ENCODE measurements at regions not wholly inside any gene's neighbourhood (a gene's known extent, or its start where the extent isn't known, plus 50 kb on each side); places are given as distances from the start of the nearest gene placed in this dataset.
A peak's percentile ranks its signal among the peaks of the same experiment; 100 is the strongest.

DNA sequence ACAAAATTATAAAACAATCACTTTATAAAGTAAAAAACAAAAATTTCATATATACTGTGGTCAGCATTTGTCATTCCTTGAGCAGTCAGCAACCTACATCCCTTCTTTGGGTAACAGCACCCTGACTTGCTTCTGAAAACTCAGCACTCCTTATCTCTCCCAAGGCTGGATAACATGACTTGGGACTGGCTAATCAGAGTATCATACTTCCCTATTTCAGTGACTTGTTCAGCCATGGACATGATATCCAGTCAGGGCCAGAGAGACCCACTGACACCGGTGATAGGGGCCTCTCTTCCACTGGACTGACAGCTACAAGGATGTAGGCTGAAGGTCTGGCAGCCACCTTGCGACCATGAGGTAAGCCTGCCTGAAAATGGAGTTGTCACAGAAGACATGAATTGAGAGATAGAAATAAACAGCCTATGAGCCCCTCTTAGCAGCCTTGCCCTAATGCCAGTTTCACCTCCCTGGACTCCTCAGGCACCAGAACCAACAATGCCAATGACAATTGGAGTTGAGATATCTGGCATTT lies 84.4 kb upstream of the NEBL start:
- FAIRE-seq (no peak), DNase-seq (no peak)
- peaks cover 0 to 13% (median 0%) of the 10 kb centered on the region in 3 donors for H3K4me1 ChIP-seq (ENCODE audit: control insufficient read depth in 3 of 3, insufficient read depth in 2 of 3, low read depth in 1 of 3, low read length in 2 of 3)
- 85 to 95% (median 95%) methylated on average over 2 of the region's 2 CpGs for WGBS, 3 donors
- H3K9me3 ChIP-seq (ENCODE audit: control insufficient read depth in 2 of 2, insufficient read depth in 1 of 2, low read depth in 1 of 2, low read length in 1 of 2): no peaks in the 10 kb centered on the region
- no peaks in the 10 kb centered on the region for H3K36me3 ChIP-seq (ENCODE audit: control insufficient read depth in 3 of 3, insufficient read depth in 2 of 3, low read depth in 1 of 3, low read length in 3 of 3)
- no peak overlapping the region for H3K27ac ChIP-seq (ENCODE audit: low read depth in 1 of 3, low read length in 2 of 3)
- H3K27me3 ChIP-seq (ENCODE audit: control insufficient read depth in 3 of 3, insufficient read depth in 3 of 3, low read length in 3 of 3): no peaks in the 10 kb centered on the region
- no peak overlapping the region for H3K4me3 ChIP-seq (ENCODE audit: low read depth in 1 of 3, low read length in 3 of 3)

DNA sequence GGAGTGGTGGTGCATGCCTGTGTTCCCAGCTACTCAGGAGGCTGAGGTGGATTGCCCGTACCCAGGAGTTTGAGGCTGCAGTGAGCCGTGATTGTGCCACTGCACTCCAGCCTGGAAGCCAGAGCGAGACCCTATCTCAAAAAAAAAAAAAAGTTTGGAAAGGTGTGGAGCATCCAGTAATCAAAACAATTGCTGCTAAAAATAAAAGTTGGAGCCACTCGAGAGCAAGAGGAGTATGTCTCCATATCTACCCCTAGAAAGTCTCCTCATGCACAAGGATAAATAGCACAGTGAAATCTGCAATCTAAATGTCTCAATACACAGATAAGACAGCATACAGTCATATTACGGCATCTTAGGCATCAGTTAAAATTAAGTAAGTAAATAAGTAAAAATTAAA lies 81.5 kb upstream of the NEBL start:
- Histone ChIP-seq H3K4me1 (ENCODE audit: control insufficient read depth in 3 of 3, insufficient read depth in 2 of 3, low read depth in 1 of 3, low read length in 2 of 3) (peaks cover 0 to 9% (median 0%) of the 10 kb centered on the region in 3 donors), H3K27ac (ENCODE audit: low read depth in 1 of 3, low read length in 2 of 3) (no peak overlapping the region), H3K9me3 (ENCODE audit: control insufficient read depth in 2 of 2, insufficient read depth in 1 of 2, low read depth in 1 of 2, low read length in 1 of 2) (no peaks in the 10 kb centered on the region), H3K4me3 (ENCODE audit: low read depth in 1 of 3, low read length in 3 of 3) (no peak overlapping the region), H3K27me3 (ENCODE audit: control insufficient read depth in 3 of 3, insufficient read depth in 3 of 3, low read length in 3 of 3) (no peaks in the 10 kb centered on the region), H3K36me3 (ENCODE audit: control insufficient read depth in 3 of 3, insufficient read depth in 2 of 3, low read depth in 1 of 3, low read length in 3 of 3) (no peaks in the 10 kb centered on the region)
- no peak for DNase-seq
- WGBS, 3 donors: 89 to 90% (median 89%) methylated on average over 5 of the region's 5 CpGs
- FAIRE-seq: no peak

DNA sequence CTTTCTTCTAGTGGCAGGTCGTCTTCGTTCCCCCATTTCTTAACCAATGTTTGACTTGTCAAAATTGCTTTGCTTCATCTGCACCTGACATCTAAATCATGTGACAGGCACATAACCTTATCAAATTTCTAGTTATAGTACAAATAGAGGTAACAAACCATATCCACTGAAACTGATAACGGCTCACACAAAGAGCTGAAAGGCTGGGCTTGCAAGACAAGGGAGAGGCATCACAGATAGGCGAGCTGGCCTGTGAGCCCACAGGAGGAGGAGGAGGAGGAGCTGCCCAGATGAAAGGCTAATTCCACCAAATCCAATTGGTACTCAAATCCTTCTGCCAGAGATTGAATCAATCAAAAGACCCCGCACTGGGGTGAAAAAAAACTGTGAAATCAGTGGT lies 80.2 kb upstream of the NEBL start:
- no peak overlapping the region for H3K27ac ChIP-seq (ENCODE audit: low read depth in 1 of 3, low read length in 2 of 3)
- H3K4me1 ChIP-seq (ENCODE audit: control insufficient read depth in 3 of 3, insufficient read depth in 2 of 3, low read depth in 1 of 3, low read length in 2 of 3): peaks cover 0 to 9% (median 0%) of the 10 kb centered on the region in 3 donors
- DNase-seq: peak; percentile 19 to 21
- no peaks in the 10 kb centered on the region for H3K36me3 ChIP-seq (ENCODE audit: control insufficient read depth in 3 of 3, insufficient read depth in 2 of 3, low read depth in 1 of 3, low read length in 3 of 3)
- H3K9me3 ChIP-seq (ENCODE audit: control insufficient read depth in 2 of 2, insufficient read depth in 1 of 2, low read depth in 1 of 2, low read length in 1 of 2): no peaks in the 10 kb centered on the region
- no peak overlapping the region for H3K4me3 ChIP-seq (ENCODE audit: low read depth in 1 of 3, low read length in 3 of 3)
- WGBS, 3 donors: 14 to 55% (median 23%) methylated on average over 5 of the region's 5 CpGs
- no peaks in the 10 kb centered on the region for H3K27me3 ChIP-seq (ENCODE audit: control insufficient read depth in 3 of 3, insufficient read depth in 3 of 3, low read length in 3 of 3)
- no peak for FAIRE-seq

DNA sequence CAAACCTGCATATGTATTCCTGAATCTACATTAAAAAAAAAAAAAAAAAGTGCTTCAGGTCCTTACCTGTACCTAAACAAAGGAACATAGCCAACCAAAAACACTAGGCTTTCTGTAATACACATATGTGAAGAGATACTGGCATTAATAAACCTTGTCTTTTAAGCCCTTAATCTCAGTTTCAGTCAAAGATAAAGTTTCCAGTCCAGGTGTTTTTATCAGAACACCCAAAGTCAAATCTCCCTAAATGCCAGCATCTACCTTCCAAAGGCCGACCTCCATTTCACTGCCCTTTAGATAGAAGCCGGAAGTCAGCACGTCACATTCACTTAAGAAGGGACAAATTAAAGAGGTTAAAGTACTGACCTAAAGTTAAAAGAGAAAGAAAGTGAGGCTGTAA lies 79.8 kb upstream of the NEBL start:
- no peaks in the 10 kb centered on the region for H3K36me3 ChIP-seq (ENCODE audit: control insufficient read depth in 3 of 3, insufficient read depth in 2 of 3, low read depth in 1 of 3, low read length in 3 of 3)
- FAIRE-seq (no peak), DNase-seq (peak; percentile 6 to 15)
- peaks cover 0 to 9% (median 0%) of the 10 kb centered on the region in 3 donors for H3K4me1 ChIP-seq (ENCODE audit: control insufficient read depth in 3 of 3, insufficient read depth in 2 of 3, low read depth in 1 of 3, low read length in 2 of 3)
- H3K4me3 ChIP-seq (ENCODE audit: low read depth in 1 of 3, low read length in 3 of 3): no peak overlapping the region
- WGBS, 3 donors: 16 to 65% (median 18%) methylated on average over 3 of the region's 3 CpGs
- no peak overlapping the region for H3K27ac ChIP-seq (ENCODE audit: low read depth in 1 of 3, low read length in 2 of 3)
- no peaks in the 10 kb centered on the region for H3K27me3 ChIP-seq (ENCODE audit: control insufficient read depth in 3 of 3, insufficient read depth in 3 of 3, low read length in 3 of 3)
- no peaks in the 10 kb centered on the region for H3K9me3 ChIP-seq (ENCODE audit: control insufficient read depth in 2 of 2, insufficient read depth in 1 of 2, low read depth in 1 of 2, low read length in 1 of 2)

DNA sequence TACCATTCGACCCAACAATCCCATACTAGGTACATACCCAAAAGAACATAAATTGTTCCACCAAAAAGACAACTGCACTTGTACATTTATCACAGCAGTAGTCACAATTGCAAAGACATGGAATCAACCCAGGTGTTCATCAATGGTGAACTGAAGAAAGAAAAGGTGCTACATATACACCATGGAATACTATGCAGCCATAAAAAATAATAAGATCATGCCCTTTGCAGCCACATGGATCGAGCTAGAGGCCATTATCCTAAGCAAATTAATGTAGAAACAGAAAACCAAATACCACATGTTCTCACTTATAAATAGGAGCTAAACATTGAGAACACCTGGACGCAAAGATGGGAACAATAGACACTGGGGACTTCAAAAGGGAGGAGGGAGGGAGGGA lies 79.3 kb upstream of the NEBL start:
- 82 to 91% (median 87%) methylated on average over 3 of the region's 3 CpGs for WGBS, 3 donors
- no peak overlapping the region for H3K4me3 ChIP-seq (ENCODE audit: low read depth in 1 of 3, low read length in 3 of 3)
- FAIRE-seq (no peak), DNase-seq (no peak)
- H3K9me3 ChIP-seq (ENCODE audit: control insufficient read depth in 2 of 2, insufficient read depth in 1 of 2, low read depth in 1 of 2, low read length in 1 of 2): no peaks in the 10 kb centered on the region
- H3K27ac ChIP-seq (ENCODE audit: low read depth in 1 of 3, low read length in 2 of 3): no peak overlapping the region
- H3K27me3 ChIP-seq (ENCODE audit: control insufficient read depth in 3 of 3, insufficient read depth in 3 of 3, low read length in 3 of 3): no peaks in the 10 kb centered on the region
- H3K4me1 ChIP-seq (ENCODE audit: control insufficient read depth in 3 of 3, insufficient read depth in 2 of 3, low read depth in 1 of 3, low read length in 2 of 3): peaks cover 0 to 9% (median 0%) of the 10 kb centered on the region in 3 donors
- H3K36me3 ChIP-seq (ENCODE audit: control insufficient read depth in 3 of 3, insufficient read depth in 2 of 3, low read depth in 1 of 3, low read length in 3 of 3): no peaks in the 10 kb centered on the region

DNA sequence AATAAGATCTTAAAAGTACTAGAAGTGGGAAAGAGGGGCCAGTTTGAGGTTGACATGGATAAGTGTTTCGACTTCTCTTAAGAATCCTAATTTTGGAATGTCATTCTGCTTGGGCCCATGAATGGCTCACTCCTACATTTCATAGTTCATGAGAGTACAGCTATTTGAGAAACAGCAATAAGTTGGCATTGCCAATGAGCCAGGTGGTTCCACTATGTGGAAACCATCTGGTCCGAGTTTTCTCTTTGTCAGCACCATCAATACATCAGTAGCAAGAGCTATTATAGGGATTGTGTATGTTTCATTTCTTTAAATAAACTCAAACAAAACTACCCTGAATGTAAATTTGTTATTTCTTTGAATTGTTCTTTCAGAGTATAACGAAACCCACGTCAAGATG lies 78.1 kb upstream of the NEBL start:
- Histone ChIP-seq H3K36me3 (ENCODE audit: control insufficient read depth in 3 of 3, insufficient read depth in 2 of 3, low read depth in 1 of 3, low read length in 3 of 3) (no peaks in the 10 kb centered on the region), H3K27ac (ENCODE audit: low read depth in 1 of 3, low read length in 2 of 3) (no peak overlapping the region), H3K4me1 (ENCODE audit: control insufficient read depth in 3 of 3, insufficient read depth in 2 of 3, low read depth in 1 of 3, low read length in 2 of 3) (peaks cover 0 to 9% (median 0%) of the 10 kb centered on the region in 3 donors), H3K27me3 (ENCODE audit: control insufficient read depth in 3 of 3, insufficient read depth in 3 of 3, low read length in 3 of 3) (no peaks in the 10 kb centered on the region), H3K4me3 (ENCODE audit: low read depth in 1 of 3, low read length in 3 of 3) (no peak overlapping the region), H3K9me3 (ENCODE audit: control insufficient read depth in 2 of 2, insufficient read depth in 1 of 2, low read depth in 1 of 2, low read length in 1 of 2) (no peaks in the 10 kb centered on the region)
- no peak for DNase-seq
- WGBS, 3 donors: 85 to 95% (median 86%) methylated on average over 4 of the region's 4 CpGs
- no peak for FAIRE-seq

DNA sequence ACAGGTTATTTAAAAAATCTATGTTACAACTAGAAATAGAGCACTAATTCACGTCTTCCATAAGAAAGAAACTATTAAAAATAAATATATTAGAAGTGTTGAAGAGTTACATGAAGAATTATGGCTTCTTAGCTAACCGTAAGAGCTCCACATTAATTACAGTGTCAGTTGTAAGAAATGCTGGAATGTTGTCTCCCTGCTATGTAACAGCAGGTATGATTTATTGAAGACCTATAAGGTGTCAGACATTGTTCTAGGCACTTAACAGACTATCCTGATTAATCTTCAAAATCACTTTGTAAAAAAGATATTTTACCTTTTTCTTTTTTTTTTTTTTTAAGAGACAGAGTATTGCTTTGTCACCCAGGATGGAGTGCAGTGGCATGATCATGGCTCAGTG lies 75.8 kb upstream of the NEBL start:
- H3K27ac ChIP-seq (ENCODE audit: low read depth in 1 of 3, low read length in 2 of 3): no peak overlapping the region
- 78 to 91% (median 86%) methylated on average over 2 of the region's 2 CpGs for WGBS, 3 donors
- DNase-seq (no peak), FAIRE-seq (no peak)
- peaks cover 0 to 9% (median 0%) of the 10 kb centered on the region in 3 donors for H3K4me1 ChIP-seq (ENCODE audit: control insufficient read depth in 3 of 3, insufficient read depth in 2 of 3, low read depth in 1 of 3, low read length in 2 of 3)
- H3K9me3 ChIP-seq (ENCODE audit: control insufficient read depth in 2 of 2, insufficient read depth in 1 of 2, low read depth in 1 of 2, low read length in 1 of 2): no peaks in the 10 kb centered on the region
- no peaks in the 10 kb centered on the region for H3K27me3 ChIP-seq (ENCODE audit: control insufficient read depth in 3 of 3, insufficient read depth in 3 of 3, low read length in 3 of 3)
- no peak overlapping the region for H3K4me3 ChIP-seq (ENCODE audit: low read depth in 1 of 3, low read length in 3 of 3)
- H3K36me3 ChIP-seq (ENCODE audit: control insufficient read depth in 3 of 3, insufficient read depth in 2 of 3, low read depth in 1 of 3, low read length in 3 of 3): no peaks in the 10 kb centered on the region

DNA sequence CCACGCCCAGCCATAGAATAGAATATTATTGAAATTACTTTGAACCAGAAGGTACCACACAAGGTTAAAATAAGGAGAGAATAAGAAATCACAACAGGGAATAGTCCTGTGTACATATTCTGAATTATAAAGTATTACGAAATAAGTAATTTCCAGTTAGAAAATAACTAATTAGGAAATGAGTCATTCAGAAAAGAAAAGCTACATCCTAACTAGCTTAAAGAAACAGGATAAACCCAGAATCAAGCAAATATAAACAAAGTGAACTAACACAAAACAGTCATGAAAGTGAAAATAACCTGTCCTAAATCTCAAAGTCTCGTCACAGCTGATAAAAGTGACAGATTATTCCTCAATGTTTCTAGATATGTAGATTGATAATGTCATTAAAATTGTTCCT lies 74.8 kb upstream of the NEBL start:
- H3K27ac ChIP-seq (ENCODE audit: low read depth in 1 of 3, low read length in 2 of 3): no peak overlapping the region
- FAIRE-seq (no peak), DNase-seq (no peak)
- no peaks in the 10 kb centered on the region for H3K27me3 ChIP-seq (ENCODE audit: control insufficient read depth in 3 of 3, insufficient read depth in 3 of 3, low read length in 3 of 3)
- WGBS, 3 donors: 64 to 70% (median 64%) methylated on average over 3 of the region's 3 CpGs
- no peaks in the 10 kb centered on the region for H3K36me3 ChIP-seq (ENCODE audit: control insufficient read depth in 3 of 3, insufficient read depth in 2 of 3, low read depth in 1 of 3, low read length in 3 of 3)
- peaks cover 0 to under 1% (median 0%) of the 10 kb centered on the region in 3 donors for H3K4me1 ChIP-seq (ENCODE audit: control insufficient read depth in 3 of 3, insufficient read depth in 2 of 3, low read depth in 1 of 3, low read length in 2 of 3)
- H3K9me3 ChIP-seq (ENCODE audit: control insufficient read depth in 2 of 2, insufficient read depth in 1 of 2, low read depth in 1 of 2, low read length in 1 of 2): no peaks in the 10 kb centered on the region
- H3K4me3 ChIP-seq (ENCODE audit: low read depth in 1 of 3, low read length in 3 of 3): no peak overlapping the region

DNA sequence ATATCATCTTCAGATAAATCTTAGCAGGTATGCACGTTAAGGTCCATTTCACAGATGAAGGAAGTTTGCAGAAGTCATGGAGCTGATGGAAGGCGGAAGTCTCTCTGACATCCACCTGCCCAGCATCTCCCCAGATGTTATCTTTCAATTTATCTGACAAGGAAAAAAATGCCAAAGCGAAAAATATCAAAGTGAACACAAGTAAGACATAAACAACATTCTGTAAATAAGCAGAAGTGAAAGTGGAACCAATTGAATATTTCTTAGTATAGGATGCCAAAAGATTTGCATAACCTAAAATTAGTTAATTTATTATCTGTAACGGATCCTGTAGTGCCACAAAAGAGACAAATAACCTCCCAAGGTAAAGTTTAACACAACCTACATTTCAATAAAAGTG lies 73.6 kb upstream of the NEBL start:
- Histone ChIP-seq H3K9me3 (ENCODE audit: control insufficient read depth in 2 of 2, insufficient read depth in 1 of 2, low read depth in 1 of 2, low read length in 1 of 2) (no peaks in the 10 kb centered on the region), H3K27ac (ENCODE audit: low read depth in 1 of 3, low read length in 2 of 3) (no peak overlapping the region), H3K36me3 (ENCODE audit: control insufficient read depth in 3 of 3, insufficient read depth in 2 of 3, low read depth in 1 of 3, low read length in 3 of 3) (no peaks in the 10 kb centered on the region), H3K4me3 (ENCODE audit: low read depth in 1 of 3, low read length in 3 of 3) (no peak overlapping the region), H3K4me1 (ENCODE audit: control insufficient read depth in 3 of 3, insufficient read depth in 2 of 3, low read depth in 1 of 3, low read length in 2 of 3) (no peaks in the 10 kb centered on the region), H3K27me3 (ENCODE audit: control insufficient read depth in 3 of 3, insufficient read depth in 3 of 3, low read length in 3 of 3) (no peaks in the 10 kb centered on the region)
- 57 to 58% (median 57%) methylated on average over 4 of the region's 4 CpGs for WGBS, 3 donors
- FAIRE-seq: no peak
- no peak for DNase-seq

Data from small intestine (tissue), 7 donors.